Liver (tissue), 7 donors: ENCODE measurements at regions not wholly inside any gene's neighbourhood (a gene's known extent, or its start where the extent isn't known, plus 50 kb on each side); places are given as distances from the start of the nearest gene placed in this dataset.
"Not testable (repeated sequence)": the region's sequence is repeated elsewhere in the genome, so short reads cannot be mapped to it uniquely, and the experiment has no call there.

Experiments
- DNase-seq: peaks from one replicate; pipeline ENCODE4 v3.0.0-alpha.2; 2017; ENCODE audit warnings: low spot score
- H3K27ac ChIP-seq, 2 donors: one replicate each; pipeline ENCODE4 v1.7.0; 2013; ENCODE audit warnings: inconsistent platforms in 2 of 2, low read length in 2 of 2, control low read depth in 1 of 2, low read depth in 1 of 2, mild to moderate bottlenecking in 1 of 2
- H3K27me3 ChIP-seq, 4 donors: one replicate each; pipeline versions ENCODE4 v1.6.1 to v1.7.0; 2013; ENCODE audit warnings: low read length in 3 of 4, inconsistent platforms in 1 of 4, mild to moderate bottlenecking in 1 of 4, moderate library complexity in 1 of 4; ENCODE audit not compliant: control insufficient read depth in 4 of 4, insufficient read depth in 4 of 4
- H3K36me3 ChIP-seq, 4 donors: one replicate each; pipeline versions ENCODE4 v1.6.1 to v1.7.0; 2013; ENCODE audit warnings: low read length in 3 of 4, mild to moderate bottlenecking in 3 of 4, low read depth in 1 of 4, moderate library complexity in 1 of 4; ENCODE audit not compliant: control insufficient read depth in 4 of 4, insufficient read depth in 3 of 4
- H3K4me1 ChIP-seq, 4 donors: one replicate each; pipeline versions ENCODE4 v1.6.1 to v1.7.0; 2013; ENCODE audit warnings: low read length in 3 of 4, mild to moderate bottlenecking in 3 of 4, moderate library complexity in 1 of 4; ENCODE audit not compliant: control insufficient read depth in 4 of 4, insufficient read depth in 4 of 4
- H3K4me3 ChIP-seq, 3 donors: one replicate each; pipeline versions ENCODE4 v1.6.1 to v1.7.0; 2013; ENCODE audit warnings: low read length in 3 of 3, control low read depth in 1 of 3, low read depth in 1 of 3, mild to moderate bottlenecking in 1 of 3
- H3K9ac ChIP-seq, 2 donors: one replicate each; pipeline ENCODE4 v1.7.0; 2013; ENCODE audit warnings: low read length in 2 of 2, mild to moderate bottlenecking in 2 of 2, moderate library complexity in 2 of 2, control low read depth in 1 of 2, low read depth in 1 of 2
- H3K9me3 ChIP-seq, 4 donors: one replicate each; pipeline versions ENCODE4 v1.6.1 to v1.7.0; 2013; ENCODE audit warnings: low read length in 3 of 4; ENCODE audit not compliant: control insufficient read depth in 4 of 4
- EGR1 ChIP-seq, 2 donors: IDR thresholded peaks; 2 replicates each; pipeline ENCODE4 v1.6.1; 2016 to 2018; ENCODE audit warnings: antibody characterized with exemption in 2 of 2, low read depth in 2 of 2
- FOXA1 ChIP-seq: IDR thresholded peaks from 2 replicates; pipeline ENCODE4 v1.6.1; 2016; ENCODE audit warnings: antibody characterized with exemption
- FOXA2 ChIP-seq: IDR thresholded peaks from 2 replicates; pipeline ENCODE4 v1.6.1; 2016; ENCODE audit warnings: antibody characterized with exemption
- HNF4A ChIP-seq, 2 donors: conservative IDR thresholded peaks; 2 replicates each; pipeline ENCODE4 v1.6.1; 2016; ENCODE audit warnings: antibody characterized with exemption in 2 of 2, mild to moderate bottlenecking in 2 of 2
- HNF4G ChIP-seq: IDR thresholded peaks from 2 replicates; pipeline ENCODE4 v1.6.1; 2016; ENCODE audit warnings: antibody characterized with exemption
- MAX ChIP-seq: IDR thresholded peaks from 2 replicates; pipeline ENCODE4 v1.6.1; 2016; ENCODE audit warnings: antibody characterized with exemption
- NR2F2 ChIP-seq: IDR thresholded peaks from 2 replicates; pipeline ENCODE4 v1.6.1; 2016; ENCODE audit warnings: antibody characterized with exemption
- SP1 ChIP-seq: IDR thresholded peaks from 2 replicates; pipeline ENCODE4 v1.6.1; 2018; ENCODE audit warnings: antibody characterized with exemption, mild to moderate bottlenecking
- YY1 ChIP-seq: IDR thresholded peaks from 2 replicates; pipeline ENCODE4 v1.6.1; 2016; ENCODE audit warnings: antibody characterized with exemption, mild to moderate bottlenecking
- WGBS: extraction: QIAGEN DNeasy Blood & Tissue Kit; methylation state at CpG from one replicate; pipeline ENCODE4 v1.1.7; 2013; 5-methylcytosine and 5-hydroxymethylcytosine counted together
- TF ChIP-seq, protein P1 (sequence below): IDR thresholded peaks from 2 replicates; pipeline ENCODE4 v1.6.1; 2016; ENCODE audit warnings: antibody characterized with exemption
- TF ChIP-seq, protein P2 (sequence below): IDR thresholded peaks from 2 replicates; pipeline ENCODE4 v1.6.1; 2016; ENCODE audit warnings: antibody characterized with exemption, mild to moderate bottlenecking
- donor health status: healthy.
- donor health status: healthy.
- donor health status: healthy.
- donor health status: healthy.

DNA sequence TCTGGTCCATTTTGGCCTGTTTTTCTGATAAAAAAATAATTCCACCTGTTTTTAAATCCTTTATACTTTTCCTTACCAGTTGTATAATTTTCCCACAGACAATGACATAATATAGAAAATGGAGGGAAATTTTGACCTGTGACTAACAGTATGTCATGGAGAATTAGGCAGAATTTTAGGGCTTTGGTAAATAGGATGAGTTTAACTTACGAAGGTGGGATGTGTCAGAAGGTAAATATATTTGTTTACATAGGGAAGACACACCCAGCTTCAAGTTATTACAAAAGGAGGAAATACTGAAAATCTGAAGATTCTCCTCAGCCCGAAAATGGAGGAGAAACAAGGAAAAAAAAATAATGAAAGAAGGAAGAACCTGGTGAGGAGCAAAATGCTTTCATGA is 64.6 kb upstream of the PPP3CA start:
- 69% methylated on average over 2 of the region's 2 CpGs for WGBS

GRCh38 chr4:101411281-101411910 is 64.1 kb upstream of the PPP3CA start:
- WGBS = 93% methylated on average over 24 of the region's 24 CpGs

More for the DNA sequence above, 64.6 kb upstream of the PPP3CA start:
- Histone ChIP-seq H3K4me3 (no peak overlapping the region), H3K27ac (no peak overlapping the region), H3K27me3 (no peaks in the 10 kb centered on the region), H3K36me3 (no peaks in the 10 kb centered on the region), H3K9ac (no peak overlapping the region), H3K4me1 (no peaks in the 10 kb centered on the region), H3K9me3 (no peaks in the 10 kb centered on the region)
- TF ChIP-seq EGR1 (IDR thresholded peaks at IDR 0.05; ENCODE audit: low read depth in 2 of 2) = no peak
- no peak for TF ChIP-seq HNF4A (conservative IDR thresholded peaks at IDR 0.05)
- TF ChIP-seq, protein P1, sequence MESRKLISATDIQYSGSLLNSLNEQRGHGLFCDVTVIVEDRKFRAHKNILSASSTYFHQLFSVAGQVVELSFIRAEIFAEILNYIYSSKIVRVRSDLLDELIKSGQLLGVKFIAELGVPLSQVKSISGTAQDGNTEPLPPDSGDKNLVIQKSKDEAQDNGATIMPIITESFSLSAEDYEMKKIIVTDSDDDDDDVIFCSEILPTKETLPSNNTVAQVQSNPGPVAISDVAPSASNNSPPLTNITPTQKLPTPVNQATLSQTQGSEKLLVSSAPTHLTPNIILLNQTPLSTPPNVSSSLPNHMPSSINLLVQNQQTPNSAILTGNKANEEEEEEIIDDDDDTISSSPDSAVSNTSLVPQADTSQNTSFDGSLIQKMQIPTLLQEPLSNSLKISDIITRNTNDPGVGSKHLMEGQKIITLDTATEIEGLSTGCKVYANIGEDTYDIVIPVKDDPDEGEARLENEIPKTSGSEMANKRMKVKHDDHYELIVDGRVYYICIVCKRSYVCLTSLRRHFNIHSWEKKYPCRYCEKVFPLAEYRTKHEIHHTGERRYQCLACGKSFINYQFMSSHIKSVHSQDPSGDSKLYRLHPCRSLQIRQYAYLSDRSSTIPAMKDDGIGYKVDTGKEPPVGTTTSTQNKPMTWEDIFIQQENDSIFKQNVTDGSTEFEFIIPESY = no peak
- DNase-seq = no peak

DNA sequence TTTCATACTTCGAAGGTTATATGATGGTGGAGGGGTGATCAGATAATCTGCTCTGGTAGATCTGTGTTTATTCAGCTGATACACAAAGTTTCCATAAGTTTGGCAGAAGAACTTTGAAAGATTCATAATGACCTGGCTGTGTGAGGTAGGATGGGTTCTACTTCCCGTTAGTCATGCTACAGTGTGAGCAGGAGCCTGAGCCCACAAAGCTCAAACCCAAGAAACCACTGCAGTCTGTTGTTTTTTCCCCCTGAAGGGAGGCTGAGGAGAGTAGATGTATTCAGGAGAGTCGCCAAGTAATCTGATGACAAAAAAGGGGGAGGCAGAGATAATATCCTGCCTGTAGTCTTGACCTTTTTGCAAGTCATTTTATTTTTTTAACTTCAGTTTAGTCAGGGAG is 52.8 kb upstream of the PPP3CA start:
- H3K36me3 ChIP-seq = no peaks in the 10 kb centered on the region
- H3K27ac ChIP-seq = no peak overlapping the region
- no peak for DNase-seq
- H3K4me3 ChIP-seq = no peak overlapping the region
- H3K4me1 ChIP-seq = no peaks in the 10 kb centered on the region
- TF ChIP-seq FOXA2 (no peak), MAX (no peak)
- 75% methylated on average over 3 of the region's 3 CpGs for WGBS
- no peak overlapping the region for H3K9ac ChIP-seq
- no peaks in the 10 kb centered on the region for H3K27me3 ChIP-seq
- H3K9me3 ChIP-seq = no peaks in the 10 kb centered on the region

More at GRCh38 chr4:101411281-101411910, 64.1 kb upstream of the PPP3CA start:
- not testable (repeated sequence) for H3K27me3 ChIP-seq, H3K27ac ChIP-seq, H3K4me1 ChIP-seq, H3K4me3 ChIP-seq, H3K9ac ChIP-seq, H3K36me3 ChIP-seq, H3K9me3 ChIP-seq, DNase-seq

DNA sequence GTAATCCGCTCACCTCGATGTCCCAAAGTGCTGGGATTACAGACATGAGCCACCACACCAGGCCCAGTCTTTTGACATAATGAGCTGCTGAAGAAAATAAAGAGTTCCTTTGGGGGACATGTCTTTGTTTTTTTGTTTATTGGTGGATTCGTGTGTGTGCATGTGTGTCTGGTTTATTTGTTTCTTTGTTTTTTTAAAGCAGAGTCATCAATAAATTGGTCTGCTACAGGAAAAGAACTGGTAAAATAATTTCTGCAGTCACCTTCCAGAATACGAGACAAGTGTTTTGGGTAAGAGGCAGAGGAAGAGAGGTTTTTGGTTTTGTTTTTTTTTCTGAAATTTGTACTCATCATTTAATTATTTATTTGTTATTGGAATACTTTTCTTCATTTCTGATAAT is 51.5 kb upstream of the PPP3CA start:
- no peak overlapping the region for H3K27ac ChIP-seq
- TF ChIP-seq FOXA1 (no peak), SP1 (no peak), YY1 (no peak), NR2F2 (no peak), HNF4G (no peak), EGR1 (IDR thresholded peaks at IDR 0.05; ENCODE audit: low read depth in 2 of 2) (no peak)
- TF ChIP-seq, protein P2, sequence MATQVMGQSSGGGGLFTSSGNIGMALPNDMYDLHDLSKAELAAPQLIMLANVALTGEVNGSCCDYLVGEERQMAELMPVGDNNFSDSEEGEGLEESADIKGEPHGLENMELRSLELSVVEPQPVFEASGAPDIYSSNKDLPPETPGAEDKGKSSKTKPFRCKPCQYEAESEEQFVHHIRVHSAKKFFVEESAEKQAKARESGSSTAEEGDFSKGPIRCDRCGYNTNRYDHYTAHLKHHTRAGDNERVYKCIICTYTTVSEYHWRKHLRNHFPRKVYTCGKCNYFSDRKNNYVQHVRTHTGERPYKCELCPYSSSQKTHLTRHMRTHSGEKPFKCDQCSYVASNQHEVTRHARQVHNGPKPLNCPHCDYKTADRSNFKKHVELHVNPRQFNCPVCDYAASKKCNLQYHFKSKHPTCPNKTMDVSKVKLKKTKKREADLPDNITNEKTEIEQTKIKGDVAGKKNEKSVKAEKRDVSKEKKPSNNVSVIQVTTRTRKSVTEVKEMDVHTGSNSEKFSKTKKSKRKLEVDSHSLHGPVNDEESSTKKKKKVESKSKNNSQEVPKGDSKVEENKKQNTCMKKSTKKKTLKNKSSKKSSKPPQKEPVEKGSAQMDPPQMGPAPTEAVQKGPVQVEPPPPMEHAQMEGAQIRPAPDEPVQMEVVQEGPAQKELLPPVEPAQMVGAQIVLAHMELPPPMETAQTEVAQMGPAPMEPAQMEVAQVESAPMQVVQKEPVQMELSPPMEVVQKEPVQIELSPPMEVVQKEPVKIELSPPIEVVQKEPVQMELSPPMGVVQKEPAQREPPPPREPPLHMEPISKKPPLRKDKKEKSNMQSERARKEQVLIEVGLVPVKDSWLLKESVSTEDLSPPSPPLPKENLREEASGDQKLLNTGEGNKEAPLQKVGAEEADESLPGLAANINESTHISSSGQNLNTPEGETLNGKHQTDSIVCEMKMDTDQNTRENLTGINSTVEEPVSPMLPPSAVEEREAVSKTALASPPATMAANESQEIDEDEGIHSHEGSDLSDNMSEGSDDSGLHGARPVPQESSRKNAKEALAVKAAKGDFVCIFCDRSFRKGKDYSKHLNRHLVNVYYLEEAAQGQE = no peak
- no peak for DNase-seq
- H3K4me1 ChIP-seq = no peaks in the 10 kb centered on the region
- 92% methylated on average over 4 of the region's 4 CpGs for WGBS
- H3K36me3 ChIP-seq = no peaks in the 10 kb centered on the region
- no peak overlapping the region for H3K4me3 ChIP-seq
- no peaks in the 10 kb centered on the region for H3K9me3 ChIP-seq
- no peaks in the 10 kb centered on the region for H3K27me3 ChIP-seq
- H3K9ac ChIP-seq = no peak overlapping the region
